HG03571 (cell line): ENCODE measurements at regions not wholly inside any gene's neighbourhood (a gene's known extent, or its start where the extent isn't known, plus 50 kb on each side); places are given as distances from the start of the nearest gene placed in this dataset.
"Not testable (repeated sequence)": the region's sequence is repeated elsewhere in the genome, so short reads cannot be mapped to it uniquely, and the experiment has no call there.

Experiments used
- ATAC-seq: cut with Tn5 transposase; IDR thresholded peaks from one replicate; pipeline ENCODE4 v1.9.1; 2021; ENCODE audit not compliant: unreplicated experiment

- ATAC-seq, result no peak
Observed at GRCh38 chr14:58730792-58731464, 93.2 kb downstream of the DACT1 start.

- no peak for ATAC-seq
Observed at GRCh38 chr14:58731465-58732293, 93.9 kb downstream of the DACT1 start.

GRCh38 chr14:58732387-58732786 is 94.6 kb downstream of the DACT1 start:
- ATAC-seq, result no peak

GRCh38 chr14:58733451-58734208 is 95.9 kb downstream of the DACT1 start:
- peak; percentile 68 for ATAC-seq

GRCh38 chr14:58735596-58735995 is 97.8 kb downstream of the DACT1 start:
- no peak for ATAC-seq

GRCh38 chr14:58736606-58737005 is 98.8 kb downstream of the DACT1 start:
- ATAC-seq, result no peak

- no peak for ATAC-seq
Observed at GRCh38 chr14:58737511-58737910, 99.7 kb downstream of the DACT1 start.

- ATAC-seq, result no peak
Observed at GRCh38 chr14:58738189-58738836, 100.6 kb downstream of the DACT1 start.

- no peak for ATAC-seq
Observed at GRCh38 chr14:58738876-58739275, 101.1 kb downstream of the DACT1 start.

GRCh38 chr14:58739674-58740073 is 101.9 kb downstream of the DACT1 start:
- no peak for ATAC-seq

GRCh38 chr14:58740379-58740935 is 102.7 kb downstream of the DACT1 start:
- ATAC-seq, result no peak

- ATAC-seq, result no peak
Observed at GRCh38 chr14:58744801-58745394, 107.1 kb downstream of the DACT1 start.

- ATAC-seq, result no peak
Observed at GRCh38 chr14:58746261-58746660, 108.5 kb downstream of the DACT1 start.

- ATAC-seq, result no peak
Observed at GRCh38 chr14:58746701-58747100, 108.9 kb downstream of the DACT1 start.

- ATAC-seq, result no peak
Observed at GRCh38 chr14:58747181-58747580, 109.4 kb downstream of the DACT1 start.

- ATAC-seq, result not testable (repeated sequence)
Observed at GRCh38 chr14:58748251-58748650, 110.5 kb downstream of the DACT1 start.

GRCh38 chr14:58749066-58749669 is 111.4 kb downstream of the DACT1 start:
- ATAC-seq, result peak; percentile 86

- ATAC-seq, result no peak
Observed at GRCh38 chr14:58750321-58751269, 112.8 kb downstream of the DACT1 start.

GRCh38 chr14:58751788-58752187 is 114.0 kb downstream of the DACT1 start:
- ATAC-seq, result no peak
